Liver (tissue), 8 donors: ENCODE measurements at regions not wholly inside any gene's neighbourhood (a gene's known extent, or its start where the extent isn't known, plus 50 kb on each side); places are given as distances from the start of the nearest gene placed in this dataset.

Experiments used
- DNase-seq: peaks from one replicate; pipeline ENCODE4 v3.0.0-alpha.2; 2017; ENCODE audit warnings: low spot score
- H3K27ac ChIP-seq, 2 donors: one replicate each; pipeline ENCODE4 v1.7.0; 2013; ENCODE audit warnings: inconsistent platforms in 2 of 2, low read length in 2 of 2, control low read depth in 1 of 2, low read depth in 1 of 2, mild to moderate bottlenecking in 1 of 2
- H3K27me3 ChIP-seq, 4 donors: one replicate each; pipeline versions ENCODE4 v1.6.1 to v1.7.0; 2013; ENCODE audit warnings: low read length in 3 of 4, inconsistent platforms in 1 of 4, mild to moderate bottlenecking in 1 of 4, moderate library complexity in 1 of 4; ENCODE audit not compliant: control insufficient read depth in 4 of 4, insufficient read depth in 4 of 4
- H3K36me3 ChIP-seq, 4 donors: one replicate each; pipeline versions ENCODE4 v1.6.1 to v1.7.0; 2013; ENCODE audit warnings: low read length in 3 of 4, mild to moderate bottlenecking in 3 of 4, low read depth in 1 of 4, moderate library complexity in 1 of 4; ENCODE audit not compliant: control insufficient read depth in 4 of 4, insufficient read depth in 3 of 4
- H3K4me1 ChIP-seq, 4 donors: one replicate each; pipeline versions ENCODE4 v1.6.1 to v1.7.0; 2013; ENCODE audit warnings: low read length in 3 of 4, mild to moderate bottlenecking in 3 of 4, moderate library complexity in 1 of 4; ENCODE audit not compliant: control insufficient read depth in 4 of 4, insufficient read depth in 4 of 4
- H3K4me3 ChIP-seq, 3 donors: one replicate each; pipeline versions ENCODE4 v1.6.1 to v1.7.0; 2013; ENCODE audit warnings: low read length in 3 of 3, control low read depth in 1 of 3, low read depth in 1 of 3, mild to moderate bottlenecking in 1 of 3
- H3K9ac ChIP-seq, 2 donors: one replicate each; pipeline ENCODE4 v1.7.0; 2013; ENCODE audit warnings: low read length in 2 of 2, mild to moderate bottlenecking in 2 of 2, moderate library complexity in 2 of 2, control low read depth in 1 of 2, low read depth in 1 of 2
- H3K9me3 ChIP-seq, 4 donors: one replicate each; pipeline versions ENCODE4 v1.6.1 to v1.7.0; 2013; ENCODE audit warnings: low read length in 3 of 4; ENCODE audit not compliant: control insufficient read depth in 4 of 4
- ATF3 ChIP-seq: IDR thresholded peaks from 2 replicates; pipeline ENCODE4 v1.6.1; 2016; ENCODE audit warnings: antibody characterized with exemption
- CTCF ChIP-seq: fragments of 150-350 bp; IDR thresholded peaks from 2 replicates; pipeline ENCODE4 v1.5.1; 2017; ENCODE audit warnings: improper control_type of control experiment, low read depth, low read length; ENCODE audit not compliant: missing input control
- EGR1 ChIP-seq, 2 donors: IDR thresholded peaks; 2 replicates each; pipeline ENCODE4 v1.6.1; 2016 to 2018; ENCODE audit warnings: antibody characterized with exemption in 2 of 2, low read depth in 2 of 2
- FOXA1 ChIP-seq: IDR thresholded peaks from 2 replicates; pipeline ENCODE4 v1.6.1; 2016; ENCODE audit warnings: antibody characterized with exemption
- FOXA2 ChIP-seq: IDR thresholded peaks from 2 replicates; pipeline ENCODE4 v1.6.1; 2016; ENCODE audit warnings: antibody characterized with exemption
- GABPA ChIP-seq, 2 donors: IDR thresholded peaks in 1 of 2; conservative IDR thresholded peaks in 1 of 2; 2 replicates each; pipeline ENCODE4 v1.6.1; 2016; ENCODE audit warnings: antibody characterized with exemption in 2 of 2, mild to moderate bottlenecking in 1 of 2, moderate library complexity in 1 of 2
- HNF4A ChIP-seq, 2 donors: conservative IDR thresholded peaks; 2 replicates each; pipeline ENCODE4 v1.6.1; 2016; ENCODE audit warnings: antibody characterized with exemption in 2 of 2, mild to moderate bottlenecking in 2 of 2
- HNF4G ChIP-seq: IDR thresholded peaks from 2 replicates; pipeline ENCODE4 v1.6.1; 2016; ENCODE audit warnings: antibody characterized with exemption
- JUND ChIP-seq, 2 donors: IDR thresholded peaks; 2 replicates each; pipeline ENCODE4 v1.6.1; 2016; ENCODE audit warnings: antibody characterized with exemption in 2 of 2
- MAX ChIP-seq: IDR thresholded peaks from 2 replicates; pipeline ENCODE4 v1.6.1; 2016; ENCODE audit warnings: antibody characterized with exemption
- NR2F2 ChIP-seq: IDR thresholded peaks from 2 replicates; pipeline ENCODE4 v1.6.1; 2016; ENCODE audit warnings: antibody characterized with exemption
- RAD21 ChIP-seq, 2 donors: IDR thresholded peaks; 2 replicates each; pipeline ENCODE4 v1.6.1; 2016; ENCODE audit warnings: antibody characterized with exemption in 2 of 2, mild to moderate bottlenecking in 2 of 2
- REST ChIP-seq: IDR thresholded peaks from 2 replicates; pipeline ENCODE4 v1.6.1; 2016; ENCODE audit warnings: antibody characterized with exemption, mild to moderate bottlenecking
- RXRA ChIP-seq, 2 donors: IDR thresholded peaks; 2 replicates each; pipeline ENCODE4 v1.6.1; 2017 to 2018; ENCODE audit warnings: antibody characterized with exemption in 2 of 2, mild to moderate bottlenecking in 1 of 2
- SP1 ChIP-seq: IDR thresholded peaks from 2 replicates; pipeline ENCODE4 v1.6.1; 2018; ENCODE audit warnings: antibody characterized with exemption, mild to moderate bottlenecking
- TAF1 ChIP-seq: conservative IDR thresholded peaks from 2 replicates; pipeline ENCODE4 v1.6.1; 2016; ENCODE audit warnings: antibody characterized with exemption, mild to moderate bottlenecking
- YY1 ChIP-seq: IDR thresholded peaks from 2 replicates; pipeline ENCODE4 v1.6.1; 2016; ENCODE audit warnings: antibody characterized with exemption, mild to moderate bottlenecking
- ZBTB33 ChIP-seq: IDR thresholded peaks from 2 replicates; pipeline ENCODE4 v1.6.1; 2016; ENCODE audit warnings: antibody characterized with exemption
- WGBS: extraction: QIAGEN DNeasy Blood & Tissue Kit; methylation state at CpG from one replicate; pipeline ENCODE4 v1.1.7; 2013; 5-methylcytosine and 5-hydroxymethylcytosine counted together
- donor health status: healthy.
- donor health status: healthy.
- donor health status: healthy.
- donor health status: healthy.
- donor health status: healthy.

GRCh38 chr1:232493869-232494268 is 136.1 kb downstream of the SIPA1L2 start:
- H3K27me3 ChIP-seq, result no peaks in the 10 kb centered on the region
- peaks cover 2 to 4% (median 2%) of the 10 kb centered on the region in 4 donors for H3K36me3 ChIP-seq
- 93% methylated on average over 4 of the region's 4 CpGs for WGBS
- H3K4me3 ChIP-seq, result no peak overlapping the region
- DNase-seq, result no peak
- H3K4me1 ChIP-seq, result no peaks in the 10 kb centered on the region
- TF ChIP-seq CTCF (no peak), NR2F2 (no peak), ZBTB33 (no peak), EGR1 (IDR thresholded peaks at IDR 0.05; ENCODE audit: low read depth in 2 of 2) (no peak), JUND (IDR thresholded peaks at IDR 0.05) (no peak), YY1 (no peak), FOXA1 (no peak), FOXA2 (no peak), TAF1 (no peak), SP1 (no peak), RXRA (IDR thresholded peaks at IDR 0.05) (no peak), REST (no peak), HNF4A (conservative IDR thresholded peaks at IDR 0.05) (no peak)
- H3K9me3 ChIP-seq, result no peaks in the 10 kb centered on the region
- H3K9ac ChIP-seq, result no peak overlapping the region
- no peak overlapping the region for H3K27ac ChIP-seq

- no peaks in the 10 kb centered on the region for H3K27me3 ChIP-seq
- 96% methylated on average over 4 of the region's 4 CpGs for WGBS
- no peaks in the 10 kb centered on the region for H3K4me1 ChIP-seq
- H3K9me3 ChIP-seq, result no peaks in the 10 kb centered on the region
- no peak overlapping the region for H3K9ac ChIP-seq
- no peak for DNase-seq
- peaks cover 2 to 4% (median 2%) of the 10 kb centered on the region in 4 donors for H3K36me3 ChIP-seq
- no peak overlapping the region for H3K4me3 ChIP-seq
- H3K27ac ChIP-seq, result no peak overlapping the region
- TF ChIP-seq GABPA (IDR thresholded peaks at IDR 0.05 in 1 of 2, conservative IDR thresholded peaks at IDR 0.05 in 1 of 2) (no peak), NR2F2 (no peak), EGR1 (IDR thresholded peaks at IDR 0.05; ENCODE audit: low read depth in 2 of 2) (no peak), RXRA (IDR thresholded peaks at IDR 0.05) (no peak), TAF1 (no peak), RAD21 (IDR thresholded peaks at IDR 0.05) (no peak), FOXA2 (no peak), YY1 (no peak), ATF3 (no peak), CTCF (no peak), MAX (no peak), JUND (IDR thresholded peaks at IDR 0.05) (no peak), ZBTB33 (no peak), FOXA1 (no peak), HNF4G (no peak)
Measured at GRCh38 chr1:232489256-232489655, 140.7 kb downstream of the SIPA1L2 start.
